ENCODE measurements at regions not wholly inside any gene's neighbourhood (a gene's known extent, or its start where the extent isn't known, plus 50 kb on each side); places are given as distances from the start of the nearest gene placed in this dataset.

DNA sequence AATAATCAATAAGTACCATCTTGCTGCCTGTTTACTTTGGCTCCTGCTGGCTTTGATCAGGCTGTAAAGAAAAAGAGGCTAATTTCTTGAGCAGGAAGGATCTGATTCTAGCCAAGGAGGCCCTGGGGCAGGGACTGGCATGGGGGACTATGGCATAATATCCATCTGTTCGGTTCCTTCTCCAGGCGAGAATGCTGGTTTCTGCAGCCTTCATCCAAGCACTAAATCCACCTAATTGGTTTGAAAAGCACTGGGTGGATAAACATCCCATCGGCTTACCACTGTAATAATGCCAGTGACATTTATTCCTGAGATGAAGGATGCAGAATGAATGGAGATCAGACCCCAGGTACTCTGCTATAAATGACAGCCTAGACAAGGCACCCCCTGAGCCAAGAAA is 180.0 kb upstream of the ASIC2 start:
- FAIRE-seq (no peak), DNase-seq (ENCODE audit: insufficient read length, low spot score) (no peak)

DNA sequence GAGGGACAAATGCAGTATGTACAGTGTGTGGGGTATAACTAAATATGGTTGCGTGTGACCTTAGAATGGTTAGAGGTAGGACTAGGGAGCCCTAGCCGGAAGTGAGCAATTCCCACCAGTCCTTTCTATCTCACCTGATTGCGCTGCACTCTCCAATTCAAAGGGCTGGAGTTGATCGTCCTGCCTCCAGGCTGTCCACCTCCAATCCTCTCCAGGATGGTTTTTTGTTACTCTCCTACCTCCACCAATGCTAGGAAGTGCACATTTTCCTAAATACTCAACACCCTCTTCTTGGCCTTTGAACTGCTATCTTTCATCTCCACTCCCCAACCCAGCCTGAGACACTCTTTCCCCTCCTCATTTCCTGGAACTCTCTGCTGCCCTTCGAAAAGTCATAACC is 181.7 kb upstream of the ASIC2 start:
- DNase-seq (ENCODE audit: insufficient read length, low spot score), result no peak
- FAIRE-seq, result no peak

DNA sequence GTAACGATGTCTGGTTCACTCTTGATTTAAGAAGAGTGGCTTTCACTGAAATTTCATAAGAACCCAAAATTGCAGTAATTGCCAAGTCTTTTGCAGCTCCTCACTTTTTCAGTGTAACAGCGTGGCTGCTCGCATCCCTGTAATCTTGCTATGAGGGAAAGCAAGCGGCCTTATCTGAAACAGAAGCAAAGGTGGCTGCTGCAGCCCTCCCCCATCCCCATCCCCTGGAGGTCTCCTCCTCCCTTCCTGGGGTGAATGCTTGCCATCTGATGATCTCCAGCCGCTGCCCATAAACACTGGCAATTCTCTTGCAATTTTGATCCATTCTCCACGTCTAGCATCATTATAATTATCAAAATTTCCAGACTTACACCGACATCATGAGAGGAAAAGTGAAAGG is 182.5 kb upstream of the ASIC2 start:
- FAIRE-seq (no peak), DNase-seq (ENCODE audit: insufficient read length, low spot score) (no peak)

DNA sequence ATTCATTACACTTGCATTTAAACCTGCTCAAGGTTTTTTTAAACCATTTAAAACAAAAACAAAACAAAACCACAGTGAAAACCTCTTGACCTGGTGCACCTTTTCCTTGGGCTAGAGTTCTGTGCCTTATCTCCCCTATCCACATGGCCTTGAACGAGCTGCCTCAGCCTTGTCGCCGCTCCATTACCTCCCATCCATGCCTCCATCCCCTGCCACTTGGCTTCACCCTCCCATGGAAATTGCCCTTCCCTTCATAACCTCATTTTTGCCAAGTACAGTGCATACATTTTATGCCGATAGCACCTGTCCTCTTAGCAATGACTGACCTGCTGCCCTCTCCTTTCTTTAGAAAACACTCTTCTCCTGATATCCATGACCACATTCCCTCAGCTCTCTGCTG is 188.6 kb upstream of the ASIC2 start:
- FAIRE-seq (no peak), DNase-seq (ENCODE audit: insufficient read length, low spot score) (no peak)

GRCh38 chr17:33482636-33483035 is 189.5 kb upstream of the ASIC2 start:
- DNase-seq (ENCODE audit: insufficient read length, low spot score), result no peak
- no peak for FAIRE-seq

DNA sequence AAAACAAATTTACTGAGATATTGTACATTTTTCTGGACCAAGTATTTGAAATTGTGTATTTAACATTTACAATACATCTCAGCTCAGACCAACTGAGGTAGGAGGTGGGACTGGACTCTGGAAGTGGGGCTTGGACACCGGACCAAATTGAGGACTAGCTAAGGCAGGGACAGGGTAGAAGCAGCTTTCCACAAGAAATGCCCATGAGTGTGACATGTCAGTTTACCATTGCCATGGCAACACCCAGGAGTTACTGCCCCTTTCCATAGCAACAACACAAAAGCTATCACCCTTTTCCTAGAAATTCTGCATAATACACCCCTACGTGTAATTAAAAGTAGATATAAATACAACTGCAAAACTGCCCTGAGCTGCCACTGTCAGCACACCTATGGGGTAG is 191.5 kb upstream of the ASIC2 start:
- DNase-seq (ENCODE audit: insufficient read length, low spot score) (no peak), FAIRE-seq (no peak)

DNA sequence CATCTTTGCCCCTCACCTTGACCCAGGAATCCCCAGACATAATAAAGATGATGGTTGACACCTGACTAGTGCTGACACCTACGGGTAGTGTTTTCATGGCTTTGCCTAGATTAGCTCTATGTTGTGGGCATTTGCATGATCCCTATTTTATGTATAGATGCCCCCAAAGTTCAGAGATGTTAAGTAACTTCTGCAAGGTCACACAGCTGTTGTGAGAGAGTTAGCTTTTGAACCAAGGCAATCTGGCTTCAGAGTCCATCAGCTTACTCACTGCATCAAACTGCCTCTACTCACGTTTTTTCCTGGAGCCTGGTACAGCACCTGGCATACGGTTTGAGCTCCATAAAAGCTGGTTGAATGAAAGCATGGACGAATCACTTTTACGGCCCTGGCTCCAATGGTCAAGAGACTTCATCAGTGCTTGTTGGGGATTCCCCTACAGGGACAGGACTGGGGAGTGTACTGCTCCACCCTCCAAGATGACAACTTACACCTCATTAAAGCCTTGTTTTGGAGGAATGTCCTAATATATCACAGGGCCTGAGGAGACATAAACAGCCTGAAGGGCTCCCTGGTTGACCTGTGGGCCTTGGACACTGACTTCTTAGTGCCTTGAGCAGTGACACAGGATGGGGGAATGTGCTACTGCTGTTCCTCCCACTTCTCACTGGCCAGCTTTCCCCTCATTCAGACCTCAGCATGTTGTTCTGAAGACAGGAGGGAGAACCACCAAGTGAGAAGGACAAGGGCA is 193.2 kb upstream of the ASIC2 start:
- FAIRE-seq, result no peak

DNA sequence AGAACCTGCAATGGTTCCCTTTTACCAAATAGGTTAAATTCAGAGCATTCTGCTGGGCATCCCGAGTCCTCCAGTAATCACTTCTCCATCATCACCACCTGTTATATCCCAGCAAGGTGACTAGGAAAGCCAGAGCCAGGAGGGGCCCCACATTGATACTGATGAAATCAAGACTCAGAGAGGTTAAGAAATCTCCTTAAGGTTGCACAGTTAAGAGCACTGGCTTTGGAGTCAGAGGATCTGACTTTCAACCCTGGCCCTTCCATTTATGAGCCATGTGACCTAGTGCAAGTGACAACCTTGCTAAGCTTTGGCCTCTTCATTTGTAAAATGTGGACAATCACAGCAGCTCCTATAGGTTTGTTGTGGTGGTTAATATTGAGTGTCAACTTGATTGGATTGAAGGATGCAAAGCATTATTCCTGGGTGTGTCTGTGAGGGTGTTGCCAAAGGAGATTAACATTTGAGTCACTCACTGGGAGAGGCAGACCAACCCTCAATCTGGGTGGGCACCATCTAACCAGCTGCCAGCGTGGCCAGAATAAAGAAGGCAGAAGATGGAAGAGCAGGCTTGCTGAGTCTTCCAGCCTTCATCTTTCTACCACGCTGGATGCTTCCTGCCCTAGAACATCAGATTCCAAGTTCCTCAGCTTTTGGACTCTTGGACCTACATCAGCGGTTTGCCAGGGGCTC is 194.2 kb upstream of the ASIC2 start:
- FAIRE-seq, result no peak
- no peak for DNase-seq (ENCODE audit: insufficient read length, low spot score)

More for the DNA sequence above, 193.2 kb upstream of the ASIC2 start:
- no peak for DNase-seq (ENCODE audit: insufficient read length, low spot score)

GRCh38 chr17:33491871-33492481 is 198.9 kb upstream of the ASIC2 start:
- DNase-seq (ENCODE audit: insufficient read length, low spot score) (no peak), FAIRE-seq (no peak)

DNA sequence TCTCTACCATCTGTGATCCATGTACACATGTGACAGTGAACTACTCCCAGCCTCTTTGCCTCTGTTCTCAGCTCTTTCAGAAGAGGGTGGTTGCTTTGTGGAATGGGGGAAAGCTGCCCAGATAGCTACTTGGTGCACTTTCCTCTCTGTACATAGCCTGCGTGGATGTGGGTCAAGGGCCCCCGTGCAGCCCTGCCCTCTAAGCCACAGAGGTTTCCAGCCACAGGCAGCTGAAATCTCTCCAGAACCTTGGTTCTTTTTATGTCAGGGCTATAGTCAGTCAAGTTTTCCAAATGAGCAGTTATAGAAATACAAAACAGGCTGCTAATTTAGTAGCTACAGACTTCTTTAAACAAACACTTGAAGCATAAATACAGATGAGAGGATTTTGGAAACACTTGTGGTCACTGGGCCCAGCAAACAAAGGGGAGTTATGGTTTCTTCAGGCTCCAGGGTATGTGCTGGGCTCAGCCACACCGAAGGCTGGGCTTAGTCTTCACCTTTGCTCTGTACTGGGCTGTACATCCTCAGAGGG is 199.7 kb upstream of the ASIC2 start:
- no peak for FAIRE-seq
- no peak for DNase-seq (ENCODE audit: insufficient read length, low spot score)

DNA sequence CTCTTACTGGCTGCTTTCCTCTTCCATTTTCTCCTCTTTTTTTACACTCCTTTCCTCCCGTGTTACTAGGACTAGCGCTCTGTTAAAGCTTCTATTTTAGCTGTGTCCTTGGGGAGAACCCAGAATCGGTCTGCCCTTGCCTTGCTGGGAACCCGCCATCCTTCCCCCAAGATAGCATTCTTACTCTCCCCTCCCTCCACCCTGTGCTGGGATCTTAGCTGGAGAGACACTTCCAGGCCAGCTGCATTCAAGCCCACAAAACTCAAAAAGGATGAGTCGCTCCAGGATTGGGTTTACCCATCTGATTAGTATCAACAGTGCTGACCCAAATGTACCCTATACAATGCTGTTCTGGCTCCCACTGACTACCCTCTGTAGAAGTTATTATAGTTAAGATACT is 200.5 kb upstream of the ASIC2 start:
- no peak for DNase-seq (ENCODE audit: insufficient read length, low spot score)

DNA sequence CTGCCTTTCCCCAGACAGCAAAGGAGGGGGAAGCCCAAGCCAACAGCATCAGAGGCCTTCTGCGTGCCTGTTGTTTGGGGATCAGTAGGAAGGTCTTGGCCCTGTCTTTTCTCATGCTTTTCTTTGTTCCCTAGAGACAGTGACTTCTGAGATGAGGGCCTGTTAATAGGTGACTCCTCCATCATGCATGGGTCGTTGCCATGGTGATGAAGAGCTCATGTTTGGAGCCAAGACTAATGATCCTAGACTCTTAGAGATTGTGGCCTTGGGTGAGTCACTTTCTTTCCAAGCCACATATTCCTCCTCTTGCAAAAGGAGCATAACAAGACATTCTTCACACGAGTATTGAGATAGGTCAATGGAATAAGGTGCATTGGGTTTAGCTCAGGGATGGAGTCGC is 201.1 kb upstream of the ASIC2 start:
- no peak for FAIRE-seq
- no peak for DNase-seq (ENCODE audit: insufficient read length, low spot score)

More for the DNA sequence above, 200.5 kb upstream of the ASIC2 start:
- FAIRE-seq, result no peak

DNA sequence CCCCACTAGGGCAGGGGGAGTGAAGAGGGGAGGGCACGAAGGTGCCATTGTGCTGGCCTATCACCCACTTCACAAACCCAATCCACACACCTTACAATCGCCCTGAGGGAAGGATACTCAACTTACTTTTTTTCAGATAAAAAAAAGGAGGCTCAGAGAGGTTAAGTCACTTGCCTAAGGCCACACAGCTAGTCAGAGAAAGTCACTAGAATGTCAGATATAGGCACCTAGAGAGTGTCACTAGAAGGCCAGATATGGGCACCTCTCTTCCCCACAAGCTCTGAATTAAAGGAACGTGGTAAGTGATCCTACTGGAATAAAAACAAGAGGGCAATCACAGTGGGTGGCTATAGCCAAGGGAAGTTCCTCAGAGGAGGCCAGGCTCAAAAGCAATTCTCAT is 204.5 kb upstream of the ASIC2 start:
- DNase-seq (ENCODE audit: insufficient read length, low spot score) (no peak), FAIRE-seq (no peak)

DNA sequence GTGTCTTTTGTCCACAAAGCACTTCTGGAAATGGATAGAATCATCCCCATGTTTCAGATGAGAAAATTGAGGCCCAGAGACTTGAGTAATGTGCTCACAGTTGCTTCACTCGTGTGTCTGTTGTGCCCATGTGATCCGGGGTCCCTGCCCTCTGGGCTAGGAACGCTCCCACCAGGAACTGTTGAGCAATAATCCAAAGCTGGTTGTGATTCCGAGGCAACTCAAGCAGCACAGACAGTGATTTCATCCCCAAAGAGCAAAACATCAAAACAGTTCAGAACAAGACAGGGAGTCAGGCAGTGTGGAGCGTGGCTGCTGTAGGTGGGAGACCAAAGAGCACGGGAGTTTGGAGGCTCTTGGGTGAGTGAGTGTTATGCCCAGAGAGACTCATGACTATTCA is 205.0 kb upstream of the ASIC2 start:
- DNase-seq (ENCODE audit: insufficient read length, low spot score) (no peak), FAIRE-seq (no peak)

- no peak for FAIRE-seq
- no peak for DNase-seq (ENCODE audit: insufficient read length, low spot score)
These were observed 205.9 kb upstream of the ASIC2 start for GRCh38 chr17:33499040-33499439.

- no peak for FAIRE-seq
These were observed 207.1 kb upstream of the ASIC2 start for GRCh38 chr17:33500151-33500550.

DNA sequence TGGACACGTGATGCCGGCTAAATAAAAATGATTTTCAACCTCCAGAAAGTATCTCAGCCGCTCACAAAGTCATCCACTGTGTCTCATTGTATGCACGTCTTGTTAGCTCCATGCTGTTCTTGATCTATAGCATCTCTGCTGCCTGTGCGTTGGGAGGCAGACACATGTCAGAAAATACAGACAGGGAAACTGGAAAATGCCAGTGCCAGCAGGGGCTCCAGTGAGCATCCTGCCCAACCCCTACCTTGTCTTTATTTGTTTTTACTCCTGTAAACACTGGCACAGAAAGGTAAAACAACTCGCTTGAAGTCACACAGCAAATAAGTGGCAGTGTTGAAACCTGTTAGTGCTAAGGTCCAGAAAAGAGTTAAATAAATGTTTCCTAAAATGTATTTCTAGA is 208.1 kb upstream of the ASIC2 start:
- DNase-seq (ENCODE audit: insufficient read length, low spot score), result no peak
- no peak for FAIRE-seq

More at GRCh38 chr17:33500151-33500550, 207.1 kb upstream of the ASIC2 start:
- DNase-seq (ENCODE audit: insufficient read length, low spot score), result no peak

GRCh38 chr17:33504571-33504970 is 211.5 kb upstream of the ASIC2 start:
- DNase-seq (ENCODE audit: insufficient read length, low spot score), result no peak
- no peak for FAIRE-seq

- DNase-seq (ENCODE audit: insufficient read length, low spot score) (no peak), FAIRE-seq (no peak)
These were observed 214.0 kb upstream of the ASIC2 start for GRCh38 chr17:33506889-33507650.

GRCh38 chr17:33508215-33508614 is 215.1 kb upstream of the ASIC2 start:
- FAIRE-seq, result no peak
- DNase-seq (ENCODE audit: insufficient read length, low spot score), result no peak

DNA sequence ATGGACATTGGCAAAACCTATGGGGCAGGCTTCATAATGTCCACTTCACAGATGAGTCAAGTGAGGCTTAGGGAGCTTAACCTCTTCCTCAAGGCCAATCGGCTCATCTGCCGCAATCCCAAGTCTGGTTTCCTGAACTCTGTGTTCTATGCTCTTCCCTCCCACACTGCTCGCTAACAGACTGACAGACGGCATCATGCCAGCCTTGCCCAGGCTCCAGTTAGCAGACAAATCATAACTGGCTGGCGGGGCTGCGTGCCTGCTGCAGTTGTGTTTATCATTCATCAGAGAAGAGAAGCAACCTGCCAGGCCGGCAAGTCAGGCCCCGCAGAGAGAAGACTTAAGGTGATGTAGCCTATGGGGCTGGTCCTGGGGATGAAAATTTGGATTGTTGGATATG is 216.2 kb upstream of the ASIC2 start:
- DNase-seq (ENCODE audit: insufficient read length, low spot score) (no peak), FAIRE-seq (no peak)

Data from HTR-8/SVneo (cell line).